ENCODE measurements at regions not wholly inside any gene's neighbourhood (a gene's known extent, or its start where the extent isn't known, plus 50 kb on each side); places are given as distances from the start of the nearest gene placed in this dataset.

DNA sequence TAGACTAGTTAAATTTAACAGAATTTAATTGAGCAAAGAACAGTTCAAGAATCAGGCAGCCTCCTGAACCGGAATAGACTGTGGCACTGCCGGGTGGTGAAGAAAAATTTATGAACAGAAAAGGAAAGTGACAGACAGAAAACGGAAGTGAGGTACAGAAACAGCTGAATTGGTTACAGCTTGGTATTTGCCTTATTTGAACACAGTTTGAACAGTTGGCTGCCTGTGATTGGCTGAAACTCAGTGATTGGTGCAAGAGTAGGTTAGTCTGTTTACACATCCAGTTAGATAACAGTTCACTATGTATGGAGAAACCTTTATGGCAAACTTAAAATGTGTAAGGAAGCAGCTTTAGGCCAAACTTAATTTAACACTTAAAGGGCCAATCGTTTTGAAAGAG is 116.0 kb upstream of the CITED2 start:
- no peak for DNase-seq (ENCODE audit: low read depth)
- Histone ChIP-seq H3K4me3 (ENCODE audit: low read depth, low read length) (no peak overlapping the region), H3K27me3 (ENCODE audit: control insufficient read depth, insufficient read depth, low read length) (no peaks in the 10 kb centered on the region), H3K36me3 (ENCODE audit: control insufficient read depth, insufficient read depth, low read length) (no peaks in the 10 kb centered on the region)
- TF ChIP-seq, protein P1, sequence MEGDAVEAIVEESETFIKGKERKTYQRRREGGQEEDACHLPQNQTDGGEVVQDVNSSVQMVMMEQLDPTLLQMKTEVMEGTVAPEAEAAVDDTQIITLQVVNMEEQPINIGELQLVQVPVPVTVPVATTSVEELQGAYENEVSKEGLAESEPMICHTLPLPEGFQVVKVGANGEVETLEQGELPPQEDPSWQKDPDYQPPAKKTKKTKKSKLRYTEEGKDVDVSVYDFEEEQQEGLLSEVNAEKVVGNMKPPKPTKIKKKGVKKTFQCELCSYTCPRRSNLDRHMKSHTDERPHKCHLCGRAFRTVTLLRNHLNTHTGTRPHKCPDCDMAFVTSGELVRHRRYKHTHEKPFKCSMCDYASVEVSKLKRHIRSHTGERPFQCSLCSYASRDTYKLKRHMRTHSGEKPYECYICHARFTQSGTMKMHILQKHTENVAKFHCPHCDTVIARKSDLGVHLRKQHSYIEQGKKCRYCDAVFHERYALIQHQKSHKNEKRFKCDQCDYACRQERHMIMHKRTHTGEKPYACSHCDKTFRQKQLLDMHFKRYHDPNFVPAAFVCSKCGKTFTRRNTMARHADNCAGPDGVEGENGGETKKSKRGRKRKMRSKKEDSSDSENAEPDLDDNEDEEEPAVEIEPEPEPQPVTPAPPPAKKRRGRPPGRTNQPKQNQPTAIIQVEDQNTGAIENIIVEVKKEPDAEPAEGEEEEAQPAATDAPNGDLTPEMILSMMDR (IDR thresholded peaks at IDR 0.05; ENCODE audit: insufficient read depth, low read length, severe bottlenecking), result no peak
- FAIRE-seq, result no peak

- DNase-seq (ENCODE audit: low read depth) (no peak), FAIRE-seq (no peak)
- H3K27me3 ChIP-seq (ENCODE audit: control insufficient read depth, insufficient read depth, low read length), result no peaks in the 10 kb centered on the region
Measured at GRCh38 chr6:139486476-139486799, 112.0 kb upstream of the CITED2 start.

DNA sequence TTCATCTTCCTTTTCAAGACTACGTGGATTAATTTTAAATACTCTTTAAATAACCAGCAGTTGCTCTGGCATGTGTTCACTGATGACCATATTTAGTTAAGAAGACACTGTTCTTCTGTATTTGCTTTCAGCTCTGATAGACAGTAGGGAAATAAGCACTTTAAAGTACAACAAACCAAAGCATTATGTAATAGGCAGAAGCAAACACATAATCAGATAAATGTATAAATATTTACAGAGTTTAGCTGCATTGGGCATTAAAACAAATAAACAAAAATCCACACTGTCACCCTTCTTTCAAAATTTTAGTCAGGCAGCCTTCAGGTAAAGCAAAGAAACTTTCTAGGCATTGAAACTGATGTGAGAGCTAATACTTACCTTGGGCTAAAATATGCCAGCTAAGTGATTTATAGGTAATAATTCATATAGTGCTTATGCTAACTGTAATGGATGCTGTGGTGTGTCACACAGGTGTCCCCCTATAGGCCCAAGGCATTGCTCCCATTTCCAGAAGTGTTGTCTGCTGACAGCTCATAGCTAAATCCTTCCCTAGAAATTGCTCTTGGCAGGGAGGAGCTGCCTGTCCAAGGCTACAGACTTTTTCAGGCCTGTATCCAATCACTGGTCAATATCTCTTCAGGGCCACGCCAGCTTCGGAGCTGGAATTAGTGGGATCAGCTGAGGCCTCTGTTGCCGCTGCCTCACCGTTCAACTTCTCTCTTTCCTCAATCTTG is 111.5 kb upstream of the CITED2 start:
- H3K4me3 ChIP-seq (ENCODE audit: low read depth, low read length), result no peak overlapping the region
- FAIRE-seq, result no peak
- no peaks in the 10 kb centered on the region for H3K27me3 ChIP-seq (ENCODE audit: control insufficient read depth, insufficient read depth, low read length)
- no peak for DNase-seq (ENCODE audit: low read depth)
- TF ChIP-seq, protein P1 (IDR thresholded peaks at IDR 0.05; ENCODE audit: insufficient read depth, low read length, severe bottlenecking), result no peak
- no peaks in the 10 kb centered on the region for H3K36me3 ChIP-seq (ENCODE audit: control insufficient read depth, insufficient read depth, low read length)

More at GRCh38 chr6:139486476-139486799, 112.0 kb upstream of the CITED2 start:
- TF ChIP-seq, protein P1 (IDR thresholded peaks at IDR 0.05; ENCODE audit: insufficient read depth, low read length, severe bottlenecking), result no peak
- no peaks in the 10 kb centered on the region for H3K36me3 ChIP-seq (ENCODE audit: control insufficient read depth, insufficient read depth, low read length)
- no peak overlapping the region for H3K4me3 ChIP-seq (ENCODE audit: low read depth, low read length)

- Histone ChIP-seq H3K4me3 (ENCODE audit: low read depth, low read length) (no peak overlapping the region), H3K27me3 (ENCODE audit: control insufficient read depth, insufficient read depth, low read length) (no peaks in the 10 kb centered on the region), H3K36me3 (ENCODE audit: control insufficient read depth, insufficient read depth, low read length) (no peaks in the 10 kb centered on the region)
- FAIRE-seq (no peak), DNase-seq (ENCODE audit: low read depth) (no peak)
- TF ChIP-seq, protein P1 (IDR thresholded peaks at IDR 0.05; ENCODE audit: insufficient read depth, low read length, severe bottlenecking), result no peak
Measured at GRCh38 chr6:139485185-139485584, 110.7 kb upstream of the CITED2 start.

GRCh38 chr6:139483079-139483478 is 108.6 kb upstream of the CITED2 start:
- no peak for FAIRE-seq
- TF ChIP-seq, protein P1 (IDR thresholded peaks at IDR 0.05; ENCODE audit: insufficient read depth, low read length, severe bottlenecking), result no peak
- H3K27me3 ChIP-seq (ENCODE audit: control insufficient read depth, insufficient read depth, low read length), result no peaks in the 10 kb centered on the region
- no peak overlapping the region for H3K4me3 ChIP-seq (ENCODE audit: low read depth, low read length)
- DNase-seq (ENCODE audit: low read depth), result no peak
- no peaks in the 10 kb centered on the region for H3K36me3 ChIP-seq (ENCODE audit: control insufficient read depth, insufficient read depth, low read length)

DNA sequence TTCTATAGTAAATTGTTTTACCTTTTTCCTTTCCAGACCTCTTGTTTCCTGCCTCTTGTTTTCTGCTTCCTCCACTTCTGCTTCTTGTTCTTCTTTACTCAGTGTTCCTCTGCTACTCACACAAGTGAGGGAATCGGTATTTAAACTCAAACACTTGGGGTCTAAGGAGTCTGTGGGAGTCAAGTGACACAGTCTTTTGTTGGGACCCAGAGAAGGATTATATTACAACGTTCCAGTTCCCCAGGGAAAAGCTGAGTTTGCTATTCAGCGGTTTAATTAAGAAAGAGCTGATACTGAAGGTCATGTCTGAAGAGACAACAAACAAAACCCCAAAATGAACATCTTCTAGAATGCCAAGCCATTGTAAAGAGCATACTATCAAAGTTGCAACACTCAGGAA is 107.8 kb upstream of the CITED2 start:
- Histone ChIP-seq H3K36me3 (ENCODE audit: control insufficient read depth, insufficient read depth, low read length) (no peaks in the 10 kb centered on the region), H3K27me3 (ENCODE audit: control insufficient read depth, insufficient read depth, low read length) (no peaks in the 10 kb centered on the region), H3K4me3 (ENCODE audit: low read depth, low read length) (no peak overlapping the region)
- DNase-seq (ENCODE audit: low read depth) (no peak), FAIRE-seq (no peak)
- TF ChIP-seq, protein P1 (IDR thresholded peaks at IDR 0.05; ENCODE audit: insufficient read depth, low read length, severe bottlenecking), result no peak

Measured in bronchial epithelial cell (primary cell).